H9 (cell line): ENCODE measurements at regions not wholly inside any gene's neighbourhood (a gene's known extent, or its start where the extent isn't known, plus 50 kb on each side); places are given as distances from the start of the nearest gene placed in this dataset.

ENCODE experiments used
- DNase-seq: peaks from one replicate; pipeline ENCODE4 v3.0.0-alpha.2; 2017
- H2AFZ ChIP-seq: one replicate; pipeline ENCODE4 v1.6.1; 2013; ENCODE audit warnings: mild to moderate bottlenecking, low read length, control low read depth, moderate library complexity
- H2AK5ac ChIP-seq: 2 replicates; pipeline ENCODE4 v1.6.1; 2013; ENCODE audit warnings: low read length, control low read depth, mixed read lengths; ENCODE audit not compliant: insufficient read length
- H2BK120ac ChIP-seq: one replicate; pipeline ENCODE4 v1.6.1; 2013; ENCODE audit warnings: low read depth, mild to moderate bottlenecking, low read length, control low read depth, inconsistent platforms; ENCODE audit not compliant: poor library complexity, severe bottlenecking
- H2BK12ac ChIP-seq: 2 replicates; pipeline ENCODE4 v1.6.1; 2013; ENCODE audit warnings: low read length, control low read depth, mixed read lengths, low read depth; ENCODE audit not compliant: insufficient read length
- H2BK15ac ChIP-seq: 2 replicates; pipeline ENCODE4 v1.6.1; 2013; ENCODE audit warnings: low read depth, low read length, control low read depth
- H2BK20ac ChIP-seq: one replicate; pipeline ENCODE4 v1.6.1; 2013; ENCODE audit warnings: low read depth, mild to moderate bottlenecking, low read length, control low read depth, inconsistent platforms; ENCODE audit not compliant: poor library complexity, severe bottlenecking
- H2BK5ac ChIP-seq: 2 replicates; pipeline ENCODE4 v1.6.1; 2013; ENCODE audit warnings: low read length, control low read depth, mixed read lengths; ENCODE audit not compliant: insufficient read length
- H3K14ac ChIP-seq: 2 replicates; pipeline ENCODE4 v1.6.1; 2013; ENCODE audit warnings: low read length, control low read depth; ENCODE audit not compliant: insufficient read depth
- H3K18ac ChIP-seq: 2 replicates; pipeline ENCODE4 v1.6.1; 2013; ENCODE audit warnings: low read depth, mild to moderate bottlenecking, mixed read lengths, low read length, control low read depth; ENCODE audit not compliant: insufficient read length
- H3K23ac ChIP-seq: 2 replicates; pipeline ENCODE4 v1.6.1; 2013; ENCODE audit warnings: low read length, control low read depth, mixed read lengths, low read depth; ENCODE audit not compliant: insufficient read length
- H3K23me2 ChIP-seq: 2 replicates; pipeline ENCODE4 v1.6.1; 2013; ENCODE audit warnings: low read depth, mild to moderate bottlenecking, mixed read lengths, low read length, control low read depth; ENCODE audit not compliant: insufficient read length, poor library complexity, severe bottlenecking
- H3K27ac ChIP-seq: 2 replicates; pipeline ENCODE4 v1.5.1; 2013; ENCODE audit warnings: low read length, control low read depth, mixed read lengths, low read depth; ENCODE audit not compliant: insufficient read length
- H3K27me3 ChIP-seq: 2 replicates; pipeline ENCODE4 v1.6.1; 2013; ENCODE audit warnings: low read length, control low read depth, inconsistent platforms; ENCODE audit not compliant: insufficient read depth
- H3K4ac ChIP-seq: 2 replicates; pipeline ENCODE4 v1.6.1; 2013; ENCODE audit warnings: low read depth, mild to moderate bottlenecking, control low read depth, inconsistent platforms, low read length, moderate library complexity
- H3K4me1 ChIP-seq: 2 replicates; pipeline ENCODE4 v1.6.1; 2013; ENCODE audit warnings: low read length, control low read depth, inconsistent platforms; ENCODE audit not compliant: insufficient read depth
- H3K4me2 ChIP-seq: 2 replicates; pipeline ENCODE4 v1.6.1; 2013; ENCODE audit warnings: low read length, control low read depth, mixed read lengths; ENCODE audit not compliant: insufficient read length, insufficient read depth
- H3K56ac ChIP-seq: 2 replicates; pipeline ENCODE4 v1.6.1; 2013; ENCODE audit warnings: low read depth, mild to moderate bottlenecking, mixed read lengths, low read length, control low read depth; ENCODE audit not compliant: insufficient read length
- H3K79me1 ChIP-seq: 2 replicates; pipeline ENCODE4 v1.6.1; 2013; ENCODE audit warnings: low read depth, mild to moderate bottlenecking, moderate library complexity, low read length, control low read depth, inconsistent platforms; ENCODE audit not compliant: insufficient read depth, poor library complexity, severe bottlenecking
- H3K79me2 ChIP-seq: 2 replicates; pipeline ENCODE4 v1.6.1; 2013; ENCODE audit warnings: low read length, control low read depth, inconsistent platforms; ENCODE audit not compliant: insufficient read depth
- H3K9ac ChIP-seq: 2 replicates; pipeline ENCODE4 v1.6.1; 2013; ENCODE audit warnings: low read length, control low read depth, mixed read lengths; ENCODE audit not compliant: insufficient read length; ENCODE audit errors: extremely low read depth
- H3K9me3 ChIP-seq: one replicate; pipeline ENCODE4 v1.6.1; 2013; ENCODE audit warnings: low read depth, low read length, inconsistent platforms; ENCODE audit not compliant: control insufficient read depth
- H3T11ph ChIP-seq: one replicate; pipeline ENCODE4 v1.6.1; 2013; ENCODE audit warnings: mild to moderate bottlenecking, low read length, control low read depth, inconsistent platforms
- H4K20me1 ChIP-seq: one replicate; pipeline ENCODE4 v1.6.1; 2013; ENCODE audit not compliant: control insufficient read depth, insufficient read length, insufficient read depth
- H4K5ac ChIP-seq: 2 replicates; pipeline ENCODE4 v1.6.1; 2013; ENCODE audit warnings: low read depth, mild to moderate bottlenecking, mixed read lengths, low read length, control low read depth; ENCODE audit not compliant: insufficient read length
- H4K8ac ChIP-seq: replicated peaks from 2 replicates; pipeline ENCODE4 v1.6.1; 2013; ENCODE audit warnings: low read length, control low read depth, mixed read lengths, low read depth; ENCODE audit not compliant: insufficient read length
- H4K91ac ChIP-seq: 2 replicates; pipeline ENCODE4 v1.6.1; 2013; ENCODE audit warnings: low read depth, mild to moderate bottlenecking, moderate library complexity, mixed read lengths, low read length, control low read depth; ENCODE audit not compliant: insufficient read length
- H3K27ac Mint-ChIP-seq, 3 experiments: 2 replicates in 2 of 3; 3 replicates in 1 of 3; pipeline ENCODE4 v1.8.0; 2020 to 2021; ENCODE audit warnings: mixed read lengths in 3 of 3, mild to moderate bottlenecking in 1 of 3, moderate library complexity in 1 of 3
- H3K27me3 Mint-ChIP-seq: 2 replicates; pipeline ENCODE4 v1.8.0; 2021; ENCODE audit warnings: low read depth, mild to moderate bottlenecking, moderate library complexity, mixed read lengths
- H3K36me3 Mint-ChIP-seq, 3 experiments: 2 replicates in 2 of 3; 3 replicates in 1 of 3; pipeline ENCODE4 v1.8.0; 2020 to 2021; ENCODE audit warnings: low read depth in 3 of 3, mixed read lengths in 3 of 3; ENCODE audit not compliant: insufficient read depth in 1 of 3
- H3K4me1 Mint-ChIP-seq, 2 experiments: 2 replicates each; pipeline ENCODE4 v1.8.0; 2020; ENCODE audit warnings: mixed read lengths in 2 of 2
- H3K4me3 Mint-ChIP-seq, 2 experiments: 2 replicates in 1 of 2; 3 replicates in 1 of 2; pipeline ENCODE4 v1.8.0; 2020 to 2021; ENCODE audit warnings: mild to moderate bottlenecking in 2 of 2, mixed read lengths in 2 of 2, moderate library complexity in 1 of 2
- H3K9me3 Mint-ChIP-seq, 2 experiments: 2 replicates in 1 of 2; 3 replicates in 1 of 2; pipeline ENCODE4 v1.8.0; 2020; ENCODE audit warnings: mild to moderate bottlenecking in 2 of 2, mixed read lengths in 2 of 2, moderate library complexity in 1 of 2
- CTCF ChIP-seq: fragments of 200-600 bp; sonication (generic); conservative IDR thresholded peaks from 3 replicates; pipeline ENCODE4 v1.8.0; 2021; ENCODE audit warnings: antibody characterized with exemption, mild to moderate bottlenecking
- WGBS: extraction: QIAGEN DNeasy Blood & Tissue Kit; methylation state at CpG from one replicate; pipeline ENCODE4 v1.1.7; 2013; ENCODE audit warnings: missing lambda C conversion rate, low lambda C conversion rate, mixed read lengths; ENCODE audit not compliant: insufficient read length; ENCODE audit errors: extremely low coverage; 5-methylcytosine and 5-hydroxymethylcytosine counted together

DNA sequence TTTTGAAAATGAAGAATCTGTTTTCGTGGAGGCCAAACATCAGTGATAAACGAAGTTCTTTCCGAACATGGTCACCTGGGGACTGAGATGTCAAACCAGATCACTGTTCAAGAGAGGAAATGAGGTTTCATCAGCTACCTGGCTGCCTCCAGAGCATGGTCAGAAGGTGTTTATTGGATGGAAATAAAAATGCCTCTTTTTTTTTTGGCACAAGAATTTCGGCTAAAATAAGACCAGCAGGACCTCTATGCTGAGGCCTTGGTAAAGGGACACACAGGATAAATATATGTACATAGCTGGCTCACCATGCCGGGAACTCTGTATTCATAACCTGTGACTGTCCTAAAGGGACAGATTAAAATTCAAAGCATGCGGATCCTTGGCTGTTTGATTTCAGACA, 135.3 kb downstream of the UTP18 start:
- Mint-ChIP-seq H3K27me3 (no peaks in the 10 kb centered on the region; the same call in none of the 2 replicates), H3K4me1 (peaks cover 4 to 15% of the 10 kb centered on the region in 2 experiments; a peak in 3 of 4 replicates), H3K36me3 (no peaks in the 10 kb centered on the region), H3K9me3 (no peaks in the 10 kb centered on the region), H3K4me3 (no peak overlapping the region), H3K27ac (no peak overlapping the region)
- no peaks in the 10 kb centered on the region for H4K20me1 ChIP-seq
- no CpG with 5 or more reads among the region's 6 CpGs for WGBS
- no peak overlapping the region for H3T11ph ChIP-seq
- H3K9me3 ChIP-seq, result no peaks in the 10 kb centered on the region
- no peak overlapping the region for H2BK15ac ChIP-seq
- no peak overlapping the region for H3K4me2 ChIP-seq
- H3K9ac ChIP-seq, result no peak overlapping the region
- H3K23ac ChIP-seq, result no peak overlapping the region
- no peak overlapping the region for H3K27ac ChIP-seq
- no peaks in the 10 kb centered on the region for H3K4me1 ChIP-seq
- H2AFZ ChIP-seq, result no peak overlapping the region
- H3K27me3 ChIP-seq, result no peaks in the 10 kb centered on the region
- H3K18ac ChIP-seq, result no peak overlapping the region
- H2BK120ac ChIP-seq, result no peak overlapping the region
- H4K5ac ChIP-seq, result no peak overlapping the region
- no peak overlapping the region for H2BK12ac ChIP-seq
- no peaks in the 10 kb centered on the region for H3K23me2 ChIP-seq
- DNase-seq, result no peak
- no peak overlapping the region for H3K14ac ChIP-seq
- no peak overlapping the region for H2BK5ac ChIP-seq
- H3K4ac ChIP-seq, result no peak overlapping the region
- TF ChIP-seq CTCF, result no peak
- no peak overlapping the region for H4K91ac ChIP-seq
- H2BK20ac ChIP-seq, result no peak overlapping the region
- H2AK5ac ChIP-seq, result no peak overlapping the region
- no peaks in the 10 kb centered on the region for H3K79me2 ChIP-seq
- no peak overlapping the region for H4K8ac ChIP-seq
- H3K79me1 ChIP-seq, result no peaks in the 10 kb centered on the region
- no peak overlapping the region for H3K56ac ChIP-seq
